ENCODE measurements at regions not wholly inside any gene's neighbourhood (a gene's known extent, or its start where the extent isn't known, plus 50 kb on each side); places are given as distances from the start of the nearest gene placed in this dataset.

DNA sequence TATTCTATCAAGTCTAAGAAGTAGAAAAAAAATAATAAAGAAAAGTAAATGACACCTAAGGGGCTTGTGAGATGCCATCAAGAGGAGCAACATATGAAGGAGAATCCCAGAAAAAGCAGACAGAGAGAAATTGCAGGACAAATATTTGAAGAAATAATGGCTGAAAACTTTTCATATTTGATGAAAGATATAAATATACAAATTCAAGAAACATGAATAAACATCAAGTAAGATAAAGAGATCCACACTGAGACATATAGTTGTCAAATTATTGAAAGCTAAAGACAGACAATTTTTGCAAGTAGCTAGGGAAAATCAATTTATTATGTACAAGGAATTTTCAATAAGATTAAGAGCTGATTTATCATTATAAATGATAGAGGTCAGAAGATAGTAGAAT is 558.0 kb downstream of the ZWINT start:
- TF ChIP-seq, protein P1, sequence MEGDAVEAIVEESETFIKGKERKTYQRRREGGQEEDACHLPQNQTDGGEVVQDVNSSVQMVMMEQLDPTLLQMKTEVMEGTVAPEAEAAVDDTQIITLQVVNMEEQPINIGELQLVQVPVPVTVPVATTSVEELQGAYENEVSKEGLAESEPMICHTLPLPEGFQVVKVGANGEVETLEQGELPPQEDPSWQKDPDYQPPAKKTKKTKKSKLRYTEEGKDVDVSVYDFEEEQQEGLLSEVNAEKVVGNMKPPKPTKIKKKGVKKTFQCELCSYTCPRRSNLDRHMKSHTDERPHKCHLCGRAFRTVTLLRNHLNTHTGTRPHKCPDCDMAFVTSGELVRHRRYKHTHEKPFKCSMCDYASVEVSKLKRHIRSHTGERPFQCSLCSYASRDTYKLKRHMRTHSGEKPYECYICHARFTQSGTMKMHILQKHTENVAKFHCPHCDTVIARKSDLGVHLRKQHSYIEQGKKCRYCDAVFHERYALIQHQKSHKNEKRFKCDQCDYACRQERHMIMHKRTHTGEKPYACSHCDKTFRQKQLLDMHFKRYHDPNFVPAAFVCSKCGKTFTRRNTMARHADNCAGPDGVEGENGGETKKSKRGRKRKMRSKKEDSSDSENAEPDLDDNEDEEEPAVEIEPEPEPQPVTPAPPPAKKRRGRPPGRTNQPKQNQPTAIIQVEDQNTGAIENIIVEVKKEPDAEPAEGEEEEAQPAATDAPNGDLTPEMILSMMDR (IDR thresholded peaks at IDR 0.05; ENCODE audit: low read length) = no peak
- TF ChIP-seq EZH2 (optimal IDR thresholded peaks at IDR 0.05; ENCODE audit: low read depth, low read length) (no peak), EZH2phosphoT487 (IDR thresholded peaks at IDR 0.05; ENCODE audit: low read length) (no peak)
